Muscle of arm (tissue), 1 donor: ENCODE measurements at regions not wholly inside any gene's neighbourhood (a gene's known extent, or its start where the extent isn't known, plus 50 kb on each side); places are given as distances from the start of the nearest gene placed in this dataset.
"Not testable (repeated sequence)": the region's sequence is repeated elsewhere in the genome, so short reads cannot be mapped to it uniquely, and the experiment has no call there.

Source experiments
- DNase-seq: peaks from one replicate; pipeline ENCODE4 v3.0.0-alpha.2; 2013

DNA sequence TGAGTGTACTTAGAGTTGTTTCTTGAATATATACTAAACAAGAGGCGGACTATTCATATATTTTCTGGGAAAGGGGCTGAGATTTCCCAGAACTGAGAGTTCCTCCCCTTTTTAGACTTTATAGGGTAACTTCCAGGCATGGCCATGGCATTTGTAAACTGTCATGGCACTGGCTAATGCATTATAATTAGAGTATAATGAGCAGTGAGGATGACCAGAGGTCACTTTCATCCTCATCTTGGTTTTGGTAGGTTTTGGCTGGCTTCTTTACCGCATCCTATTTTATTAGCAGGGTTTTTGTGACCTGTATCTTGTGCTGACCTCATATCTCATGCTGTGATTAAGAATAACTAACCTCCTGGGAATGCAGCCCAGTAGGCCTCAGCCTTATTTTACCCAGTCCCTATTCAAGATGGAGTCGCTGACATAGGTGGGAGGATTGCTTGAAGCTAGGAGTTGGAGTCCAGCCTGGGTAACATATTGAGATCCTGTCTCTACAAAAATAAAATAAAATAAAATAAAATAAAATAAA lies 91.4 kb downstream of the MOBP start:
- DNase-seq = no peak

DNA sequence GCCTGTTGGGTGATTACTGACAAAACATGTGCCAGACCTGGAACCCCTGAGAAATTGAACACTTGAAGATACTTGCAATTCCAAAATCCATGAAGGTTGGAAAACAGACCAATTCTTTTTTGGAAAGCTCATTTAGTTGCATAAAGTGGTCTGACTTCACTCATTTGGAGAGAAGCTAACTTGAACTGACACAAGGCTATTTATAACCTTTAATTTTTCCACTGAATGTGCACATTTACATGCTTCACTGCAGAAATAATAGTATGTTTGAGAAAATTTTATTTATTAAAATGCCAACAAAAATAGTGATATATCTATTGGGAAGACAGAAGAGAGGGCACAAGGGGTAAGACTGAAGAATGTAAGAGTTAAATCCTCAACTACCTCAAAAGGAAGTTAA lies 92.1 kb downstream of the MOBP start:
- no peak for DNase-seq

DNA sequence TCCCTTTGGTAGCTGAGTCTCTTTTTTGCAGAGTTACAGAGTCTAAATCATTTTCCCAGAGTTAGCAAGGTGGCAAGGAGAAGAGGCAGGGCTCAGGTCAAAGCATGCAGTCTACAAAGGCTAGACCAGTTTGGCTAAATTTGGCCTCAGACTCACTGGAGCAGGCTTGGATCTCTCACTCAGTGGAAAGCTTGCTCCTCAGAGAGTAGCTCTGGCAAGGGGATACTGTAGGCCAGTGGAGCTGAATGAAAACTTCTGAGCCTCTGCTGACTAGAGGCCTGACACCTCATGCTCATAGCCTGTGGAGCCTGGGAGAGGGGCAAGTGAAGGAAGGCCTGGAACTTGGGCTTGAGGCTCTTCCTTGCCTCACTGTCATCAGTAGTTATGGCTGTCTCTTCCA lies 101.0 kb downstream of the MOBP start:
- no peak for DNase-seq

DNA sequence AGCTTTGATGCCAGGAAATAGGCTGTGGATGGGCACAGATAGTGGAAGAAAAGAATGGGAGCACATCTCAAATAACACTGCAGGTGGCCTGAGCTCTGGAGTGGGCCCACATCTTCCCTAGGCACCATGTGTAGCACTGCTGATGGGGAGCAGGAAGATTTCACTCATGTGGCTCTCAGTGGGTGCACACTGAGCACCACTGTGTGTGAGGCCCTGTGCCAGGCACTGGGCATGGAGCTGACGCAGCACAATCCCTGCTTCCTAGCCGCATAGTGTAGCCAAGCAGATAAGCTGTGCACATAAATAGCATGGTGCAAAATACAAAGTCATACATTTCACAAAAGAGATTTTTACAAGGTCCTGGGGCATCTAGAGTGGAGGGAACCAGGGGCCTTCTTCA lies 101.6 kb downstream of the MOBP start:
- DNase-seq = no peak

DNA sequence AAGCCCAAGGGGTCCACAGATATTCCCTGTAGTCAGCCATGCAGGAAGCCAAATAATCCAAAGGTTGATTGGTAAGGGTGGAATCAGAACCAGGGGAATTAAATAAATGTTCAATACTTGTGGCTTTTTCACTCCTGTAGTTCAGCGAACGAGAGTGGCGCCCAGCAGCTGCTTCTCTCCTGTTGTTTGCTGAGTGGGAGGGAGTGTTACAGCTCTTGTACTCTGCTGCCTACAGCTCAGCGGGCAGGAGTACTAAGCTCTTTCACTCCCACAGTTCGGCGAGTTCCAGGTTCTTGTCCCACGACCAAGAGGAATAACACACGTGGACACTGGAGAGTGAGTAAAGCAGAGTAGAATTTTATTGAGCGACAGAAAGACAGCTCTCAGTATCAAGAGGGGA lies 105.9 kb downstream of the MOBP start:
- DNase-seq = no peak

DNA sequence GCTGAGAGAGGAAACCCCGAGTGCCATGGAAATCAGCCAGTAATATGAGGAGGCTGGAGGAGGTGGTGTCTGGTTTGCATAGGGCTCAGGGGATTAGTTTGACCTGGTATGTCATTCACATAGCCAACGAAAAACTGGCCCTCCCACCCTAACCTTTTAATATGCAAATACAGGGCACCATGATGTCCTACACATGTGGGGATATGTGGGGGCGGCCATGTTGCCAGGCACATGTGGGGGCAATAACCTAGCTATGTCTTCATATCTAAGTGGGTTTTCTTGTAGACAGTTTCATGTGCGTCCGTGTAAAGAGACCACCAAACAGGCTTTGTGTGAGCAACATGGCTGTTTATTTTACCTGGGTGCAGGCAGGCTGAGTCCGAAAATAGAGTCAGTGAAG lies 110.1 kb downstream of the MOBP start:
- DNase-seq = no peak

DNA sequence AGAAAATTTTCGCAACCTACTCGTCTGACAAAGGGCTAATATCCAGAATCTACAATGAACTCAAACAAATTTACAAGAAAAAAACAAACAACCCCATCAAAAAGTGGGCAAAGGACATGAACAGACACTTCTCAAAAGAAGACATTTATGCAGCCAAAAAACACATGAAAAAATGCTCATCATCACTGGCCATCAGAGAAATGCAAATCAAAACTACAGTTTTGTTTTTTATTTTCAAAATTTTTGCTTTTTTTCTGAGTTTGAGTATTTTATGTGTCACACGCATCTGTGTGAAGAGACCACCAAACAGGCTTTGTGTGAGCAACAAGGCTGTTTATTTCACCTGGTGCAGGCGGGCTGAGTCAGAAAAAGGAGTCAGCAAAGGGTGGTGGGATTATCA lies 118.7 kb downstream of the MOBP start:
- not testable (repeated sequence) for DNase-seq

DNA sequence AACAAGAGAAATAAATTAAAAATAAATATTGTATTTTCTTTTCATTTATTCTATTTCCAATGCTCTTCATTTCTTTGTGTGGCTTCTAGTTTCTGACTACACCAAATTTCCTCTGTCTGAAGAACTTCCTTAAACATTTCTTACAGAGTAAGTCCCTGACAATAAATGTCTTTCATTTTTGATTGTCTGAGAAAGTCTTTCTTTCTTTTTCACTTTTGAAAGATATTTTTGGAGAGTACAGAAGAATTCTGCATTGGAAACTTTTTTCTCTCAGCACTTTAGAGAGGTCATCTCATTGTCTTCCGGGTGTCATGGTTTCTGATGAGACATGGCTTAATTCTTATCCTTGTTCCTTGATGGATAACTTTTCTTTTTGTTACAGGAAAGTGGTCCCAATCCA lies 119.6 kb downstream of the MOBP start:
- DNase-seq = no peak

DNA sequence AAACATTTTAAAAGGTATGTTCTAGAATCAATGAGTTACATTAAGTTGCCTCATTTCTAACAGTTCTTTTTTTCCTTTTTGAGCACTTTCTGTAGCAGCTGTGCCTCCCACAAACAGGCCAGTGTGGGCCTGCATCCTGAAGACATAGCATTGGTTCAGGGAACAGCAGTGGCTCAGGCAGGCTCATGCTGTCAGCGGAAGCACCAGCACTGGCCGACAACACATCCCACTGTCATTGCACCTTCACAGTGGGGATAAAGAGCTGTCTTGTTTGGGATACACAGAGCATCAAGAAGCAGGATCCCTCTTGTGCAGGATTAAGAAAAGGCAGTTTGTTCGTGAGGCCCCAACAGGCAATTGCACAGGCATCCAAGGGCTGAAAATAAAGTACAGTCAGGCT lies 123.3 kb downstream of the MOBP start:
- no peak for DNase-seq

DNA sequence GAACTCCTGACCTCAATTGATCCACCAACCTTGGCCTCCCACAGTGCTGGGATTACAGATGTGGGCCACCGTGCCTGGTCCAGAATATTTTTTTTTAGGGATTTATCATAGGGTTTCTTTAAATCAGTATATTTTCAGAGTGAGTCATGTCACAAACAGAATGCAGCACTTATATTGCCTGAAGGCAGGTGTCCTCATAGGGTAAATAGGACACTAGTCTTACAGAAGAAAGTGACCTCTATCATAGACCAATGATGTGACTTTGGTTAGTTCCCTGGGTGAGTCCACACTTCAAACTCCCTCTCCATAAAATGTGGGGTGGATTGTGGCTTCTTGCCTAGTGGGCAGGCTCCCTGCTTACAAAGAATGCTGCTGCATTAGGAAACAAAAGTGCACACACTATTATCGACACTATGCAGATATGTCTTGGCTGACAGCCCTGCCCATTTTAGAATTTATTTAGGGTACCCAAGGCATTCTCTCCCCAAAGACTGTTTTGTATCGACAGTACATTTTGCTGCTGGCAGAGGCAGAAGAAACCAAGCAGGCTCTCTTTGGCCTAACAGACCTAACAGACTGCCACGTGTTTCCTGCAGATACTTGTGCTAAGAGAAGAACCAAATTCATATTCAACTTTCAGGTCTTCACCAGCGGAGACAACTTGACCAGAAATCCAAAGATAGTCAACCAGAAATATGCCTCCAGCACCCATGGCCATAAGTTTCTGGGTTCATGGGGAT lies 125.0 kb downstream of the MOBP start:
- no peak for DNase-seq

DNA sequence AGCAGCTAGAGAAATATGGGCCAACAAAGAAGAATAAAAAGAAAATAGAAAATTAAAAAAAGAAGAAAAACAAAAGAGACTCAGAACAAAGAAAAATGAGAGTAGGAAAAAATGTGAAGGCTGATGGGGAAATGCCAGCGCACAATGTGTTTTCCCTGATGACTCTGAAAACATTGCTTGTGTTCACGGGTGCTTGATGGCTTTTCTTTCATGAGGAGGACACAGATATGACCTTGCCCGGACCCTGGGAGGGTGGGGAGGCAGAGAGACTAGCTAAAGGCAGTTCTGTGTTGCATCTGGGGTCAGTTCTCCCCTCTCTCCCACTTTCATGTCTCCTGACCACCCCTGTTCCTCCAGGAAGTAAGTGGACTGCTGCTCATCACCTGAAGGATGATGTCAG lies 125.9 kb downstream of the MOBP start:
- DNase-seq = no peak

DNA sequence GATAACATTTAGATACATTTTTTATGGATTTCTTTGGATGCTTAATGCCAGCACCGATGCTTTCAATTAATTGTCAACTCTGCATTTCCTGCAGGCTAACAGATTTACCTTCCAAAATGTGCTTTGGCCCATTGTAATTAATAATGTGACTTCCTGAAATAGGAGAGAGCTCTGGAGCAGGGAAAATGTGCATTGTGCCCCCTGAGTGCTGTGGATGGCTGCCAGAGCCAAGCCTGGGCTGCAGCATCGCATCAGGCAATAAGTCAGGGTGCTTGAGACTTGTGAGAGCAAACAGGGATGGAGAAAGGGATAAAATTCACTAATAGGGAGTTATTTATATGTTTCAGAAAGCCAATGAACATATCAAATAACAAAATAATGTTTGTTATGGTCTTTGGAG lies 133.8 kb downstream of the MOBP start:
- DNase-seq = no peak

DNA sequence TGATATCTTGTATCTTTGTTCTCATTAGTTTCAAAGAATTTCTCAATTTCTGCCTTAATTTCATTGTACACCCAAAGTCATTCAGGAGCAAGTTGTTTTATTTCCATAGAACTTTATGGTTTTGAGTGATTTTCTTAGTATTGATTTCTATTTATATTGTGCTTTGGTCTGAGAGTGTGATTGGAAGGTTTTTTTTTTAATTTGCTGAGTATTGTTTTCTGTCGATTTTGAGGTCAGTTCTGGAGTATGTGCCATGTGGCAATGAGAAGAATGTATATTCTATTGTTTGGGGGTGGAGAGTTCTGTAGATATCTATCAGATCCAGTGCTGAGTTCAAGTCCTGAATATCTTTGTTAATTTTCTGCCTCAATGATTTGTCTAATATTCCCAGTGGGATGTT lies 138.4 kb downstream of the MOBP start:
- DNase-seq = no peak

DNA sequence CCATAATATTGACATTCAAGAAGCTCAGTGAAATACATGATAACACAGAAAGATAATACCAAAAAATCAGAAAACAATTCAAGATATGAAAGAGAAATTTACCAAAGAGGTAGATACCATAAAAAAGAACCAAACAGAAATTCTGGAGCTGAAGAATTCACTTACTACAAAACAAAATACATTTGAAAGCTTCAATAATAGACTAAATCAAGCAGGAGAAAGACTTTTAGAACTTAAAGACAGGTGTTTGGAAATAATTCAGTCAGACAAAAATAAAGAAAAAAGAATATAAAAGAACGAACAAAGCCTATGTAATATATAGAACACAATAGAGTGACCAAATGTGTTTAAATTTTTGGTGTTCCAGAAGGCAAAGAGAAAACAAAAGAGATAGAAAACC lies 158.7 kb downstream of the MOBP start:
- no peak for DNase-seq

DNA sequence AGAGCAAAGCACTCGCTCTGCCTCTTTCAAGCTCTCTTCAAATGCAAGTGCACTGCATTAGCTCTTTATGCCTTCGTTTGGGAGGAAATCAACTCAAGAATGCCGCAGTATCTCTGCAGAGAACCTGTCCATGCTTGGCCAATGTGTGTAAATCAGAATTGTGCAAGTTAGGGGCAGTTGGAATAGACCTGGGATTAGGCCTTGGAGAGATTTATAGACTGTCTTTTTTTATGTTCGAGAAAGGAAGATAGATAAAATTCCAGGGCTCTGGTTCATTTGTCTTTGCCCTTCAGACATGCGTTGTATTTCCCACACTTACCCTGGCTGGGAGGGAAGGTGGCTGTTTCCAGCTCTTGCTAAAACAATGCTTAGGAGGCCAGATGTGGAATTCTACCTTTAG lies 163.7 kb downstream of the MOBP start:
- no peak for DNase-seq

DNA sequence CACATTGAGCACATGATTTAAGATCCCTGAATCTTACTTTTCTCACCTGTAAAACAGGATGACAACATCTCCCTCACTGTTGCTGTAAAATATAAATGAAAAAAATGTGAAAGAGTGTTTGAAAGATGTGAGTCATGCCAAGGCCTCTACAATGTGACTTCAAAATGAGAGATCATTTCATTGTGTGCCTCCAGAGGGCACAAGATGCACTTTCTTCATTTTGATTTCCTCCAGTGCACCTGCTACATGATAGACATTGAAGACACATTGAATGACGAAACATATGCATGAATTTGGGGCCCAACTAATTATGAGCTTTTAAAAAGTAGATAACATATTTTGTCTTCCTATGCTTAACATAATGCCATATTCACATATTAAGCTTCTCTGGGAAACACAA lies 170.3 kb downstream of the MOBP start:
- no peak for DNase-seq

DNA sequence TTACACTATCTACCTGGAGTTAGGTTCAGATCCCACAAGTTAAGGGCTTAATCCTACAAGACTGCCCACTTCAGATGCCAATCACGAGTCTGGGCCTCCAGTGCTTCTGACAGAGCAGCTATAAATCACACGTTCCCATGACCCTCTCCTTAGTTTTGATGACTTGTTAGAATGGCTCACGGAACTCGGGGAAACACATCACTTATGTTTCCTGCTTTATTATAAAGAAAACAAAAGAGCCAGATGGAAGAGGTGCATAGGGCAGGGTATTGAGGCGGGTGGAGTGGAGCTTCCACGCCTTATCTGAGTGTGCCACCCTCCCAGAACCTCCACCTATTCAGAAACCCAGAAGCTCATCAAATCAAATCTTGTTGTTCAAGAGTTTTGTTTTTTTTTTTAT lies 170.8 kb downstream of the MOBP start:
- DNase-seq = no peak

DNA sequence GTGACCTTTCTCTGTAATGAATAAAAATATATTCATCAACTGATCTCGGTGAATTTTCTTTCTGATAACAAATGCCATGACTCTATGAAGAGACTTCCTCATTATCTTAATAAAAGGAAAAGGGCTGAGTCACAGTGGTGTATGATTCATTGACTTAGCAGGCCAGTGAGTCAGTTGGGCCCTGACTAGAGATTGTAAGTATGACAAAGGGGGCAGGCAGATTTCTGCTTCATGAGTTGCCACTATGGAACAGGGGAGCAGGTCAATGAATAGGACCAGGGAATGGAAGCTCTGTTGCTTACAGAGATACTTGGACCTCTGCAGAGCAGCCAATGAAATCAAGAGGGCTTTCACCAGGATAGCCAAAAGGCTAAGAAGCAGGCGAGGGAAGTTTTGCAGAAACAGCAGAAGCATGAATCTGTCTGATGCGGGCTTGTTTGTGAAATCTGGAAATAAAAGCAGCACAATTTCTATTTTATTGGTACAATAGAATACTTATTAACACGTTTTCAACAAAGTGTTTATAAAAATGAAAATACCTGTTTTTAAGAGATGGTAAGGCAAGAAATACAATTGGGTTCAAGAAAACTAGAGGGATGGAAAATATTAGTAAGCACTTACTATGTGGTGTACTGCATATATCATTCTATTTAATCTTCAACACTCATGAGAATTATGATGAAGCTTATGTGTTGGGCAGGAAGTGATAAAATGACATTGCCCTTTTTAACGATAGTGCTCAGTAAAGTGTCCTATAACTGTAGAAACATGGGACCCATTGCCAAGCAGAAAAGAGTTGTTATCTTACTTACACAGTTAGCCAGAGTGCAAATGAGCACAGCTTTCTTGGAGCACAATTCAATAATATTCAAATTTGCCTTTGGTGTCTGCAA lies 169.8 kb upstream of the MYRIP start:
- DNase-seq = no peak

DNA sequence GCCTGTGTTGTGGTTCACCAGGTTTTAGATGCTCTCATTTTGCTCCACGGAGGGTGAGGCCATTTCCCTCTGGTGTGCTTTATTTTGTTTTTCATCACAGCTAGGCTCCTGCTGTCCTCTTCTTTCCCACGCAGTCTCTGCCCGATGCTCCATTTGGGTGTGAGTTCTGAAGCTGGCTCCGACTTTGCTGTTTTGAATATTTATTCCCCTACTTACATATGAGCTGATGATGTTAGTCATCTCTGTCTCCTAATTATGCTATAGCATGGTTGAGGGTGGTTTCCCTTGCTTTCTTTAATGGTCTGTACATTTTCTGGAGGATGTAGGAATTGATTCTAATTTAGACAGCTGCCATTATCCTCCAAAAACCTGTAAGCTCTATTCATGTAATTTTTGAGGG lies 168.1 kb upstream of the MYRIP start:
- no peak for DNase-seq

DNA sequence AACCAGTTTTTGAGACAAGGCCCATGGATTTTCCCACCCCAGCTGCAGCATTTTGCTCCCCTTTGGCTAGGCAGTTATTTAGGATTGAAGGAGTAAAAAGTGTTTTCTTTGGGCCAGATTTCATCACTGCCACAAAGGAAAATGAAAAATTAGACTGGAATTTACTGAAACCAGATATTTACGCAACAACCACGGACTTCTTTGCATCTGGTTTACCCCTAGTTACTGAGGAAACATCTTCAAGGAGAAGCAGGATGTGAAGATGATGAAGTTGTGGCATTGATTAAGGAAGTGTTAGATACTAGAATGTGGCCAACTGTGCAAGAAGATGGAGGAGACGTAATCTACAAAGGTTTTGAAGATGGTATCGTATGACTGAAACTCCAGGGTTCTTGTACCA lies 165.2 kb upstream of the MYRIP start:
- no peak for DNase-seq

DNA sequence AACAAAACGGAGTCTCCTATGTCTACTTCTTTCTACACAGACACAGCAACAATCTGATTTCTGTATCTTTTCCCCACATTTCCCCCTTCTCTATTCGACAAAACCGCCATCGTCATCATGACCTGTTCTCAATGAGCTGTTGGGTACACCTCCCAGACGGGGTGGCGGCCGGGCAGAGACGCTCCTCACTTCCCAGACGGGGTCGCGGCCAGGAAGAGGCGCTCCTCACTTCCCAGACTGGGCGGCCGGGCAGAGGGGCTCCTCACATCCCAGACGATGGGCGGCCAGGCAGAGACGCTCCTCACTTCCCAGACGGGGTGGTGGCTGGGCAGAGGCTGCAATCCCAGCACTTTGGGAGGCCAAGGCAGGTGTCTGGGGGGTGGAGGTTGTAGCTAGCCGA lies 158.2 kb upstream of the MYRIP start:
- DNase-seq = not testable (repeated sequence)

DNA sequence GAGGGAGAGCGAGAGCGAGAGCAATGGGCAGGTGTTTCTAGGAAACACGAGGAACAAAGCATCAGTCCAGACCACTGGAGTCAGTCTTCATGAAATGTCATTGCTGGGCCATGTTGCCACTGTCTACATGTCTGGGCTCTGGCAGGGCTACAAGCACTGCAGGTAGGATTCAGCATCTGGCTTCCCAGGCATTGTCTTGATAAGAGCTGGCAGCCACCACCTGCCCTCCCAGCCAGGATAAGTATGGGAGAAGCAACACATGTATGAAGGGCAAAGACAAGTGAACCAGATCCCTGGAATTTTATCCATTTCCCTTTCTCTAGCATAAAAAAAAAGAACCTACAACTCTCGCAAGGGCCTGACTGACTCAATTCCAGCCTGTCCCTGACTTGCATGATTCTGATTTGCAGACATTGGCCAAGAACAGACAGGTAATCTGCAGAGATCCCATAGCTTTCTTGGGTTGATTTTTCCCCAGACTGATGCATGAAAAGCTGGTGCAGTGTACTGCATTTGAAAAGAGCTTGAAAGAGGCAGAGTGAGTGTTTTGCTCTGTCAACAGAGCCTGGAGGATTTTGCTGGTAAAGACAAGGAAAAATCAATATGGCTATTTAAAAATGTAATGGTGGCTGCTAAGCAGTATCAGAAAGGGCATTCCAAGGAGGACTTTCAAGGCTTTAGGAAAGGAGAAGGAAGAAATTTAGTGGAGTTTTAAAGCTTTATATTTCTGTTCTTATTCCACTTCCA lies 157.2 kb upstream of the MYRIP start:
- no peak for DNase-seq

DNA sequence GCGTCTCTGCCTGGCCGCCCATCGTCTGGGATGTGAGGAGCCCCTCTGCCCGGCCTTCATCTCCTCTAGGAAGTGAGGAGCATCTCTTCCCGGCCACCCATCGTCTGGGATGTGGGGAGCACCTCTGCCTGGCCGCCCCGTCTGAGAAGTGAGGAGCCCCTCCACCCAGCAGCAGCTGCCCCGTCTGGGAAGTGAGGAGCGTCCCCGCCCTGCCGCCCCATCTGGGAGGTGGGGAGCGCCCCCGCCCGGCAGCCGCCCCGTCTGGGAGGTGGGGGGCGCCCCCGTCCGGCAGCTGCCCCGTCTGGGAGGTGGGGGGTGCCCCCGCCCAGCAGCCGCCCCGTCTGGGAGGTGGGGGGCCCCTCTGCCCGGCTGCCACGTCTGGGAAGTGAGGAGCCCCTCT lies 153.7 kb upstream of the MYRIP start:
- not testable (repeated sequence) for DNase-seq
